Endothelial cell (in vitro differentiated cells): ENCODE measurements at regions not wholly inside any gene's neighbourhood (a gene's known extent, or its start where the extent isn't known, plus 50 kb on each side); places are given as distances from the start of the nearest gene placed in this dataset.
"Not testable (repeated sequence)": the region's sequence is repeated elsewhere in the genome, so short reads cannot be mapped to it uniquely, and the experiment has no call there.

ENCODE experiments used
- DNase-seq: peaks from one replicate; pipeline ENCODE4 v3.0.0; 2021; ENCODE audit warnings: low spot score
- H3K27ac Mint-ChIP-seq: one replicate; pipeline ENCODE4 v1.8.0; 2021; ENCODE audit warnings: mixed read lengths, inconsistent platforms; ENCODE audit not compliant: unreplicated experiment
- H3K27me3 Mint-ChIP-seq: one replicate; pipeline ENCODE4 v1.8.0; 2021; ENCODE audit warnings: mild to moderate bottlenecking, moderate library complexity, mixed read lengths, inconsistent platforms; ENCODE audit not compliant: unreplicated experiment
- H3K36me3 Mint-ChIP-seq: one replicate; pipeline ENCODE4 v1.8.0; 2021; ENCODE audit warnings: mild to moderate bottlenecking, low read depth, mixed read lengths, inconsistent platforms; ENCODE audit not compliant: unreplicated experiment
- H3K4me1 Mint-ChIP-seq: one replicate; pipeline ENCODE4 v1.8.0; 2021; ENCODE audit warnings: mild to moderate bottlenecking, mixed read lengths, inconsistent platforms; ENCODE audit not compliant: unreplicated experiment
- H3K4me3 Mint-ChIP-seq: one replicate; pipeline ENCODE4 v1.8.0; 2021; ENCODE audit warnings: mild to moderate bottlenecking, mixed read lengths, inconsistent platforms; ENCODE audit not compliant: unreplicated experiment
- H3K9me3 Mint-ChIP-seq: one replicate; pipeline ENCODE4 v1.8.0; 2021; ENCODE audit warnings: mixed read lengths, inconsistent platforms; ENCODE audit not compliant: unreplicated experiment
- CTCF ChIP-seq: fragments of 200-600 bp; sonication (generic); IDR thresholded peaks from one replicate; pipeline ENCODE4 v1.5.0; 2021; ENCODE audit warnings: antibody characterized with exemption; ENCODE audit not compliant: unreplicated experiment

DNA sequence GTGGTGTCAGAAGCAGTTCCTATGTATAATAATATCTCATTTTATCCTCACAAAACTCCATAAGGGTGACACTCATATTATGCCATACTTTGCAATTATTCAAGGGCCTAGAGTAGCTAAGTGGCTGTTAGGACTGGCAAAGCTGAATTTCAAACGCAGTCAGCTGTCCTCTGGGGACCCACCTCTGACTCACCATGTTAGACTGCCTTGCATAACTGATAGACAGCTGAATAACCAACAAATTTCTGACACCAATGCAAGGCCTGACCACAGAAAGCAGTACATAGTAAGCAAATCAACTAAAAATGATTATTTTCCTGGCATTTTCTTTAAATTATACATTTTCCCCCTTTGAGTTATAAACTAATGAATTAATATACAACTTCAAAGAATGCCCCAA, 251.6 kb upstream of the PTGER4 start:
- Mint-ChIP-seq H3K36me3 (peaks cover 4% of the 10 kb centered on the region), H3K27me3 (no peaks in the 10 kb centered on the region), H3K9me3 (peaks cover 4% of the 10 kb centered on the region), H3K27ac (no peak overlapping the region), H3K4me1 (no peaks in the 10 kb centered on the region), H3K4me3 (no peak overlapping the region)
- DNase-seq = no peak
- TF ChIP-seq CTCF = no peak

DNA sequence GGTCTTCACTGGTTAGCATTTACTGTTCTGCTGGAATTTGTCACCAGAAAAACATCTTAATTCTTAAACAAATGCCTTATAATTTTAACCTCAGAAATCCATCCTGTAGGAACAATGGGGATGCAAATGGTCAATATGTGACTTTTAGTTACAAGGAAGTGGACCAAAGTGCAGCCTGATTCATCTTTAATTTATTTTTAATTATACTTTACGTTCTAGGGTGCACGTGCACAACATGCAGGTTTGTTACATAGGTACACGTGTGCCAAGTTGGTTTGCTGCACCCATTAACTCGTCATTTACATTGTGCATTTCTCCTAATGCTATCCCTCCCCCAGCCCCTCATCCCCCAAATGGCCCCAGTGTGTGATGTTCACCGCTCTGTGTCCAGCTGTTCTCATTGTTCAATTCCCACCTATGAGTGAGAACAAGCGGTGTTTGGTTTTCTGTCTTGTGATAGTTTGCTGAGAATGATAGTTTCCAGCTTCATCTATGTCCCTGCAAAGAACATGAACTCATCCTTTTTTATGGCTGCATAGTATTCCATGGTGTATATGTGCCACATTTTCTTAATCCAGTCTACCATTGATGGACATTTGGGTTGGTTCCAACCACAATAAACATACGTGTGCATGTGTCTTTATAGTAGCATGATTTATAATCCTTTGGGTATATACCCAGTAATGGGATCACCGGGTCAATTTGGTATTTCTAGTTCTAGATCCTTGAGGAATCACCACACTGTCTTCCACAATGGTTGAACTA, 262.5 kb upstream of the PTGER4 start:
- H3K27me3 Mint-ChIP-seq, DNase-seq, H3K27ac Mint-ChIP-seq, H3K36me3 Mint-ChIP-seq, H3K4me1 Mint-ChIP-seq, H3K4me3 Mint-ChIP-seq, H3K9me3 Mint-ChIP-seq: not testable (repeated sequence)

- Mint-ChIP-seq H3K27ac (no peak overlapping the region), H3K36me3 (no peaks in the 10 kb centered on the region), H3K9me3 (peaks cover under 1% of the 10 kb centered on the region), H3K27me3 (no peaks in the 10 kb centered on the region), H3K4me3 (no peak overlapping the region), H3K4me1 (no peaks in the 10 kb centered on the region)
- no peak for DNase-seq
- no peak for TF ChIP-seq CTCF
Measured at GRCh38 chr5:40416588-40416987, 263.1 kb upstream of the PTGER4 start.

DNA sequence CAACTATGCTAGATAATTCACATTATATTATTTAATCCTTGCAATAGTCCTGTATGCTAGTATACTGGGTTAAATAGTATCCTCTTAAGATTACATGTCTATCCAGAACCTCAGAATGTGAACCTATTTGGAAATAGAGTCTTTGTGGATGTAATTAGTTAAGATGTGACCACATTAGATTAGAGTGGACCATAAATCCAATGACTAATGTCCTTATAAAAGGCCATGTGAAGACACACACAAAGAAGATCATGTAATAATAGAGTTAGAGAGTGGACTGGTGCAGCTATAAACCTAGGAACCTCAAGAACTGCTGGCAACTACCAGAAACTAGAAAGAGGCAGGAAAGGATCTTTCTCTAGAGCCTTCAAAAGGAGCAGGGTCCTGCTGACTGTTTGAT, 263.6 kb upstream of the PTGER4 start:
- Mint-ChIP-seq H3K4me1 (peaks cover 3% of the 10 kb centered on the region), H3K9me3 (no peaks in the 10 kb centered on the region), H3K27me3 (no peaks in the 10 kb centered on the region), H3K36me3 (no peaks in the 10 kb centered on the region), H3K27ac (no peak overlapping the region), H3K4me3 (no peak overlapping the region)
- DNase-seq = no peak
- TF ChIP-seq CTCF = no peak

DNA sequence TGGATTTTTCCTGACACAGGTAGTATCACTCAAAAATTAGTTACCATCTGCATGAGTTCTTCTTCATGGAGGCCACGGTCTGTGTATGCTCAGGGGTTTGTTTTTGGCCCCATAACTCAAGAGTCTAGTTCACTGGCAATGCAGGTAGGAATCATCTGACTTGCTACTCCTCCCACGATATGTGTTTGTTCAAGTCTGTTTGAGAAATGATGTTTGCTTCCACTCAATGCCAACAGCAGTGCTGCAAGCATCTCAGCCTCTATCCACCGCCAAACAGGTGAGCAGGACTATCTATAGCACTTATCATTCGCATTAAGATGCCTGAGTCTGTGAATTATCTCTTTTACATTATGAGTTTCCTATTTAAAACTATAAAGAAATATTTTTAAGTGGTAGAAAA, 264.8 kb upstream of the PTGER4 start:
- no peak overlapping the region for H3K4me3 Mint-ChIP-seq
- H3K27me3 Mint-ChIP-seq = no peaks in the 10 kb centered on the region
- H3K36me3 Mint-ChIP-seq = no peaks in the 10 kb centered on the region
- no peak overlapping the region for H3K27ac Mint-ChIP-seq
- H3K4me1 Mint-ChIP-seq = peaks cover 11% of the 10 kb centered on the region
- DNase-seq = no peak
- TF ChIP-seq CTCF = no peak
- no peaks in the 10 kb centered on the region for H3K9me3 Mint-ChIP-seq
